ENCODE measurements at regions not wholly inside any gene's neighbourhood (a gene's known extent, or its start where the extent isn't known, plus 50 kb on each side); places are given as distances from the start of the nearest gene placed in this dataset.

- peaks cover 27 to 34% of the 10 kb centered on the region in 2 donors for H3K4me1 Mint-ChIP-seq
- H3K4me1 ChIP-seq (ENCODE audit: control insufficient read depth, insufficient read depth, low read length): no peaks in the 10 kb centered on the region
- no peak overlapping the region for H3K27ac Mint-ChIP-seq
- no peaks in the 10 kb centered on the region for H3K27me3 ChIP-seq (ENCODE audit: control insufficient read depth, insufficient read depth, low read length)
- no peaks in the 10 kb centered on the region for H3K9me3 ChIP-seq (ENCODE audit: control insufficient read depth, insufficient read depth, low read length)
- H3K36me3 ChIP-seq (ENCODE audit: control insufficient read depth, insufficient read depth, low read length): no peaks in the 10 kb centered on the region
- intact Hi-C loops (cut with micrococcal nuclease): no loop called here
- H3K4me3 ChIP-seq (ENCODE audit: low read length): no peak overlapping the region
- H3K27me3 Mint-ChIP-seq (ENCODE audit: low read depth in 2 of 2): no peaks in the 10 kb centered on the region
- H3K36me3 Mint-ChIP-seq: no peaks in the 10 kb centered on the region
- 90% methylated on average over 2 of the region's 2 CpGs for WGBS (ENCODE audit: insufficient coverage)
- no peak for DNase-seq
- no peak overlapping the region for H3K4me3 Mint-ChIP-seq
- no peaks in the 10 kb centered on the region for H3K9me3 Mint-ChIP-seq
- no peak overlapping the region for H3K27ac ChIP-seq (ENCODE audit: low read length)
- TF ChIP-seq, protein P1, sequence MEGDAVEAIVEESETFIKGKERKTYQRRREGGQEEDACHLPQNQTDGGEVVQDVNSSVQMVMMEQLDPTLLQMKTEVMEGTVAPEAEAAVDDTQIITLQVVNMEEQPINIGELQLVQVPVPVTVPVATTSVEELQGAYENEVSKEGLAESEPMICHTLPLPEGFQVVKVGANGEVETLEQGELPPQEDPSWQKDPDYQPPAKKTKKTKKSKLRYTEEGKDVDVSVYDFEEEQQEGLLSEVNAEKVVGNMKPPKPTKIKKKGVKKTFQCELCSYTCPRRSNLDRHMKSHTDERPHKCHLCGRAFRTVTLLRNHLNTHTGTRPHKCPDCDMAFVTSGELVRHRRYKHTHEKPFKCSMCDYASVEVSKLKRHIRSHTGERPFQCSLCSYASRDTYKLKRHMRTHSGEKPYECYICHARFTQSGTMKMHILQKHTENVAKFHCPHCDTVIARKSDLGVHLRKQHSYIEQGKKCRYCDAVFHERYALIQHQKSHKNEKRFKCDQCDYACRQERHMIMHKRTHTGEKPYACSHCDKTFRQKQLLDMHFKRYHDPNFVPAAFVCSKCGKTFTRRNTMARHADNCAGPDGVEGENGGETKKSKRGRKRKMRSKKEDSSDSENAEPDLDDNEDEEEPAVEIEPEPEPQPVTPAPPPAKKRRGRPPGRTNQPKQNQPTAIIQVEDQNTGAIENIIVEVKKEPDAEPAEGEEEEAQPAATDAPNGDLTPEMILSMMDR (IDR thresholded peaks at IDR 0.05): no peak
- no peak for ATAC-seq
Measured at GRCh38 chr13:74274916-74275315, 140.7 kb upstream of the KLF12 start.

DNA sequence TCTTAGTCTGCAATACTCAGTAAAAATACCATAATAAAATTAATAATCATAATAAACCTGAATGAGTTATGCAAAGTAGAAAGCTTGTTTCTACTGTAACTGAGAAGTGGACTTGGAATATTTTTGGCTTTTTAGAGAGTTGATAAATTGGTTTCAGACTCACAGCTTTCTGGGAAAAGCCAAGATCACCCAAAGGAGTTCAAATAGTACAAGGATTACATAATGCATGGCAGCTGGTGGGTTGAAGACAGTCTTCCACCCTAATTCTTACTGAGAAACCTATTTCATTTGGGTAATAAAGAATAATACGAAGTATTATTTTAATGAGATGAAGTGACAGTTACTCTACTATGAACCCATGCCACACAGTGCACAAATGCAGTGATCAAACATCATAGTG, 139.4 kb upstream of the KLF12 start:
- H3K27me3 ChIP-seq (ENCODE audit: control insufficient read depth, insufficient read depth, low read length): no peaks in the 10 kb centered on the region
- no peaks in the 10 kb centered on the region for H3K9me3 ChIP-seq (ENCODE audit: control insufficient read depth, insufficient read depth, low read length)
- ATAC-seq: no peak
- no peaks in the 10 kb centered on the region for H3K36me3 Mint-ChIP-seq
- H3K4me1 Mint-ChIP-seq: peaks cover 27 to 34% of the 10 kb centered on the region in 2 donors
- H3K4me1 ChIP-seq (ENCODE audit: control insufficient read depth, insufficient read depth, low read length): no peaks in the 10 kb centered on the region
- no peak for DNase-seq
- H3K27me3 Mint-ChIP-seq (ENCODE audit: low read depth in 2 of 2): no peaks in the 10 kb centered on the region
- H3K27ac Mint-ChIP-seq: no peak overlapping the region
- no peak overlapping the region for H3K27ac ChIP-seq (ENCODE audit: low read length)
- TF ChIP-seq, protein P1 (IDR thresholded peaks at IDR 0.05): no peak
- no peaks in the 10 kb centered on the region for H3K9me3 Mint-ChIP-seq
- H3K4me3 ChIP-seq (ENCODE audit: low read length): no peak overlapping the region
- H3K36me3 ChIP-seq (ENCODE audit: control insufficient read depth, insufficient read depth, low read length): no peaks in the 10 kb centered on the region
- no CpG with 5 or more reads among the region's 1 CpG for WGBS (ENCODE audit: insufficient coverage)
- intact Hi-C loops (cut with micrococcal nuclease): no loop called here
- H3K4me3 Mint-ChIP-seq: no peak overlapping the region

- TF ChIP-seq, protein P1 (IDR thresholded peaks at IDR 0.05): no peak
- no peaks in the 10 kb centered on the region for H3K27me3 Mint-ChIP-seq (ENCODE audit: low read depth in 2 of 2)
- no peak for DNase-seq
- WGBS (ENCODE audit: insufficient coverage): no CpG with 5 or more reads among the region's 1 CpG
- H3K36me3 ChIP-seq (ENCODE audit: control insufficient read depth, insufficient read depth, low read length): no peaks in the 10 kb centered on the region
- H3K27ac Mint-ChIP-seq: peak overlapping the region; percentile 2 to 74
- peak overlapping the region; percentile 43 for H3K4me3 Mint-ChIP-seq
- H3K36me3 Mint-ChIP-seq: no peaks in the 10 kb centered on the region
- no peak overlapping the region for H3K27ac ChIP-seq (ENCODE audit: low read length)
- peaks cover 27 to 34% of the 10 kb centered on the region in 2 donors for H3K4me1 Mint-ChIP-seq
- no peaks in the 10 kb centered on the region for H3K27me3 ChIP-seq (ENCODE audit: control insufficient read depth, insufficient read depth, low read length)
- H3K4me1 ChIP-seq (ENCODE audit: control insufficient read depth, insufficient read depth, low read length): no peaks in the 10 kb centered on the region
- ATAC-seq: peak in 1 of 3 donors; percentile 56
- no peaks in the 10 kb centered on the region for H3K9me3 ChIP-seq (ENCODE audit: control insufficient read depth, insufficient read depth, low read length)
- no peaks in the 10 kb centered on the region for H3K9me3 Mint-ChIP-seq
- intact Hi-C loops (cut with micrococcal nuclease): no loop called here
- no peak overlapping the region for H3K4me3 ChIP-seq (ENCODE audit: low read length)
Measured at GRCh38 chr13:74272826-74273225, 138.6 kb upstream of the KLF12 start.

GRCh38 chr13:74270018-74270417, 135.8 kb upstream of the KLF12 start:
- Histone ChIP-seq H3K27ac (ENCODE audit: low read length) (no peak overlapping the region), H3K9me3 (ENCODE audit: control insufficient read depth, insufficient read depth, low read length) (no peaks in the 10 kb centered on the region), H3K4me1 (ENCODE audit: control insufficient read depth, insufficient read depth, low read length) (no peaks in the 10 kb centered on the region), H3K4me3 (ENCODE audit: low read length) (no peak overlapping the region), H3K27me3 (ENCODE audit: control insufficient read depth, insufficient read depth, low read length) (no peaks in the 10 kb centered on the region), H3K36me3 (ENCODE audit: control insufficient read depth, insufficient read depth, low read length) (no peaks in the 10 kb centered on the region)
- H3K36me3 Mint-ChIP-seq: peaks cover 7% of the 10 kb centered on the region
- peaks cover 0 to 2% of the 10 kb centered on the region in 2 donors for H3K27me3 Mint-ChIP-seq (ENCODE audit: low read depth in 2 of 2)
- TF ChIP-seq, protein P1 (IDR thresholded peaks at IDR 0.05): no peak
- no peak overlapping the region for H3K4me3 Mint-ChIP-seq
- WGBS (ENCODE audit: insufficient coverage): 65% methylated on average over 1 of the region's 1 CpG
- DNase-seq (no peak), ATAC-seq (no peak)
- intact Hi-C loops (cut with micrococcal nuclease): no loop called here
- H3K9me3 Mint-ChIP-seq: peaks cover 0 to 3% of the 10 kb centered on the region in 2 donors
- H3K27ac Mint-ChIP-seq: no peak overlapping the region
- peaks cover 19 to 23% of the 10 kb centered on the region in 2 donors for H3K4me1 Mint-ChIP-seq
